ENCODE measurements at regions not wholly inside any gene's neighbourhood (a gene's known extent, or its start where the extent isn't known, plus 50 kb on each side); places are given as distances from the start of the nearest gene placed in this dataset.

DNA sequence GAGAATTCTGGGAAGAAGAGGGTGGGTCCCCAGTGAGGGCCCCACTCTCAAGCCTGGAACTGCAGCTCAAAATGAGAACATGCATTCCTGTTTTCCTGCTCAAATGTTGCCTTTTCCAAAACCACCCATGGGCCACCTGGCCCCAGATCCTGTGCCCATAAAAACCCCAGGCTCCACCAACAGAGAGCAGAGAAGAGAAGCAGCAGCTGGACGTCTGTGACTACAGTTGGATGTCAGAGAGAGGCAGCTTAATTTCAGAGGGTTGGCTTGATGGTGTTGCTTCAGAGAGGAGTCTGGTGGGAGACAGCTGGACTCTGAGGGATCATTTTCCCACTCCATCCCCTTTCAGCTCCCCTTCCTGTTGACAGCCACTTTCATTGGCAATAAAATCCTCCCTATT lies 256.4 kb downstream of the FZD1 start:
- TF ChIP-seq MYC (IDR thresholded peaks at IDR 0.05; ENCODE audit: insufficient read depth, insufficient read length, insufficient replicate concordance, low read length, severe bottlenecking) (no peak), CEBPB (IDR thresholded peaks at IDR 0.05; ENCODE audit: borderline replicate concordance in 1 of 2, low read depth in 2 of 2, low read length in 2 of 2) (no peak)
